ENCODE measurements at regions not wholly inside any gene's neighbourhood (a gene's known extent, or its start where the extent isn't known, plus 50 kb on each side); places are given as distances from the start of the nearest gene placed in this dataset.

GRCh38 chr3:72248869-72249268 lies 463.9 kb upstream of the PROK2 start:
- H3K4me3 ChIP-seq (ENCODE audit: low read depth, low read length): no peak overlapping the region

- H3K4me3 ChIP-seq (ENCODE audit: low read depth, low read length): no peak overlapping the region
Observed at GRCh38 chr3:72248389-72248761, 463.4 kb upstream of the PROK2 start.

DNA sequence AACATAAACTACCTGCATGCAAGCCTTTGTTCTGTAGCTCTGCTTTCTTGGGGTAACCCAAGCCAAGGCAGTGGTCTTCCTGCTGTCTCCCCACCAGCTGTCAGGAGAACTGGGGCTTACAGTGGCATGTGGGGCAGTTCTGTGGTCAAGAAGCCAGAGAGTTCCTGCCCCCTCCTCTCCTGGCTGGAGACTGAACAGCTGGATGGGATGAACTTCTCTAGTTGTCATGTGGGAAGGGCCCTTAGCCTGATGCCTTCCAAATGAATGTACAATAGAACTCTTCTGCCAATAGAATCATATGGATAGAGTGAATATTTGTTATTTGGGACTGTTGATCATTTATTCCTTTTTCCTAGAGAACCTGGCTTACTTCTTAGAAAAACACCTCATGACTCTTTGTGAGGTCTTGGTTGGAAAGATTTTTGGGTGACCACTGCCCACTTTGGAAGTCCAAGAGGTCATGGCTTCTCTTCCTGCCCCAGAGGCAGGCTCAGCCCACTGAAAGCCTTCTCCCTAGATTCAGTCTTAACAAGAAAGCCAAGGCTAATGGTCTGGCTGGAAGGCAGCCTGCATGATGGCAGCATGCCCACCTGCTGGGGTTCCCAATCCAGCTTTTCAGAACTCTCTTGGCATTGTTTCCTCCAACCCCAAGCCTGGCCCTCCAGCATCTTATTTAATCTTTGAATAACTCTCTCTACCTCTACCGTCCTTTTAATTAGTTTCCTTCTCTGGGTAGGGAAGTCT lies 462.9 kb upstream of the PROK2 start:
- no peak overlapping the region for H3K4me3 ChIP-seq (ENCODE audit: low read depth, low read length)

DNA sequence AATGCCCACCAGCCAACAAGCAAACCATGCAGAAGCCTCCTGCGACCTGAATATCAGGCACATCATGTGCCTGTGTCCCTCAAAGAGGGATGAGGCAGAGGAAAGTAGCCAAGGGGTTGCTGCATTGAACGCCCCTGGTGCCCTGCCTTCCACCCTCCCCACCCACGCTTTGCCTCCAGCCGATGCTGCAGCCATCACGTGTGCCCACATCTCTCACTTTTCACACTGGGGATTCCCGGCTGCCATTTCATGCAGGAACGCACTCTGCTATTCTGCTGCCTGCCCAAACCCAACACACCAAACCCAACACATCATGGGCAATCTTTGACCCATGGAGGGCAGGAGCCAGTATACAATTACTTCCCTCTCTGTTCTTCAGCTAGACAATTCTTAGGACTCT lies 462.2 kb upstream of the PROK2 start:
- H3K4me3 ChIP-seq (ENCODE audit: low read depth, low read length): no peak overlapping the region

- no peak overlapping the region for H3K4me3 ChIP-seq (ENCODE audit: low read depth, low read length)
Observed at GRCh38 chr3:72246685-72247084, 461.7 kb upstream of the PROK2 start.

DNA sequence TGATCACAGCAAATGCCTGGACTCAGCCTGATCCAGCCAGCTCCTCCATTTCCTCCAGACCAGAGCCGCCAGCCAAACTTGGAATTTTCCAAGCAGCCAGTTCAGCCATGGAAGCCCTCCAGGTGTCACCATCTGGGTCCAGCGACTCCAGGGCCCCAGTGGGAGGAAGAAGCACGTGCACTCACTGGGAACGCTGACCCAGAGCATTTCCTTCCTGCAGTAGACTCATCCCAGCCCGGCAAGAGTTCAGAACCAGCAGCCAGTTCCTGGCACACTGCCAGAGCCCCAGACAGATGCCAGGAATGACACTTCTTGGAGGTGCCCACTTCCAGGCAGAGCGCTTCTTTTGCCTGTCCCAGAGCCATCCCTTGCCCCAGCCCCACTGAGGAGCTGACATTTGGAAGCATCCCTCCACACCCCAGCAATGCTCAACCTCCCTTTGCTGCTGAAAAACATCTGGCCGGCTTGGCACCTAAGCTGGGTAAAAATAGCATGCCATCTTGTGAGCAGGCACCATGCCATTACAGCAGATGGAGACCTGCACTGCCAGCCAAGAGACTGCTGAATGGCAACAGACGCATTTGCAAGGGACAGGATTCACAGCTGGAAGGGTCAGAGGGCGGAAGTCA lies 460.3 kb upstream of the PROK2 start:
- no peak overlapping the region for H3K4me3 ChIP-seq (ENCODE audit: low read depth, low read length)

GRCh38 chr3:72244396-72244795 lies 459.4 kb upstream of the PROK2 start:
- no peak overlapping the region for H3K4me3 ChIP-seq (ENCODE audit: low read depth, low read length)

DNA sequence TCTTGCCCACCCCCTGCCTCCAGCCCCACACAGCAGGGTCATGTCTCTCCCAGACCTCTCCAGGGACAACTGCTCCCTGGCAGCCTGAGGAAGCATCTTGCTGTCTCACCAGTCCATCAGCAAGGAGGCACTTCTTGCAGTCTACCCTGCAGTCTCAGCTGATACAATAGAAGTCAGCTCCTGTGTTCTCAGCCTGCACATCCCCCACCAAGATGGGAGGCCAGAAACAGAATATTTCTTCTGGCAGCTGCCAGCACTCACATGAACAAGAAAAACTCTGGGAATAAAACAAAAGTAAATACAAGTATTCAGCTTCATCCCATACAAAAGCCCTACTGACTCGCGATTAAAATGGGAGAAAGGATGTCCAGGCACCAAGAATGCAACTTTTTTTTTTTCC lies 457.4 kb upstream of the PROK2 start:
- no peak overlapping the region for H3K4me3 ChIP-seq (ENCODE audit: low read depth, low read length)

- no peak overlapping the region for H3K4me3 ChIP-seq (ENCODE audit: low read depth, low read length)
Observed at GRCh38 chr3:72241525-72241924, 456.6 kb upstream of the PROK2 start.

DNA sequence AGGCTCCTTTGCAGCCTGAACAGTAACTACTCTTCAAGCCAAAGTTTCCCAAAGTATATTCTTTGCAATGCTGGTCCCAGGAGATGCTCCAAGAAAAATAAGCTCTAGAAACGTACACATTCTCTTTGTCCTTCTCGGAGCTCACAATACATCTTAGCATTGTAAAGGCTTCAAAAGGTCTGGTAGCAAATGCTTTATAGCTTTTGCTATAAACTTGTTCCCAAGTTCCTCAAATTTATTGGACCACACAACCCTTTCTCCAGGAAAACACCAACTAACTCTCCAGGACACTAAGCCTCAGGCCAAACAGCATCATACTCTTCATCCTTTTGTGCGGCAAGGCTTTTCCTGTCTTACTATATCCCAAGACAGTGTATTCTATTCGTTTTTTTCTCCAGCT lies 455.6 kb upstream of the PROK2 start:
- no peak overlapping the region for H3K4me3 ChIP-seq (ENCODE audit: low read depth, low read length)

DNA sequence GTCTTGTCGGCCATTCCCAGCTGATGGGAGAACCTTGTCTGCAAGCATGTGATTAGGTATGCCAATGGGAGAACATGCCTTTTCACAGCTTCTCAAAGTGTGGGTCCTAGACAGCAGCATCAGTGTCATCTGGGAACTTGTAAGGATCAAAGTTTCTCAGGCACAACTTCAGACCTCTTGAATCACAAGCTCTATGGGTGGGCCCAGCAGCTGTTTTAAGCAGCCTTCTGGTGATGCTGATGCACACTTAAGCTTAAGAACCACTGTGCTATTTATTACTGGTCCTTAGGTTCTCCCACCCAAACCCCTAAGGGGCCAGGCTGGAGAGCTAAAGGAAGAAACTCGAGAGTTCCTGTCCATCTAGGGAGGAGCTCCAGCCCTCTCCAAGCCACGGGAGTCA lies 453.9 kb upstream of the PROK2 start:
- H3K4me3 ChIP-seq (ENCODE audit: low read depth, low read length): no peak overlapping the region

- H3K4me3 ChIP-seq (ENCODE audit: low read depth, low read length): no peak overlapping the region
Observed at GRCh38 chr3:72238010-72238691, 453.2 kb upstream of the PROK2 start.

DNA sequence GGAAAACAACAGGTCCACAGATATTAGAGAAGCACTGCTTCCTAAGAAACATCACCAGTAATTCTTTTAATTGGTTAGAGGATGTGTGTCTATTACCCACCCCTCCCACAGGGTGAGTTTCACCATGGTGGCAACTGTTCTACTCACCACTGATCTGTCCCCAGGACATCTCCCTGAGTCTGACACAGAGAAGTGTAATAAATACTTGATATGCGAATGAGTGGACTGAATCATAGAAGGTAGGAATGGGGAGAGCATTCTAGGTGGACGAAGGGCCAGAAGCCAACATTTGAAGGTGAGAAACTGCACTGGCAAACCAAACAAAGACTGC lies 452.7 kb upstream of the PROK2 start:
- H3K4me3 ChIP-seq (ENCODE audit: low read depth, low read length): no peak overlapping the region

GRCh38 chr3:72234391-72234790 lies 449.4 kb upstream of the PROK2 start:
- H3K4me3 ChIP-seq (ENCODE audit: low read depth, low read length): no peak overlapping the region

- no peak overlapping the region for H3K4me3 ChIP-seq (ENCODE audit: low read depth, low read length)
Observed at GRCh38 chr3:72233571-72233970, 448.6 kb upstream of the PROK2 start.

GRCh38 chr3:72232777-72233176 lies 447.8 kb upstream of the PROK2 start:
- no peak overlapping the region for H3K4me3 ChIP-seq (ENCODE audit: low read depth, low read length)

- H3K4me3 ChIP-seq (ENCODE audit: low read depth, low read length): no peak overlapping the region
Observed at GRCh38 chr3:72232331-72232730, 447.4 kb upstream of the PROK2 start.

DNA sequence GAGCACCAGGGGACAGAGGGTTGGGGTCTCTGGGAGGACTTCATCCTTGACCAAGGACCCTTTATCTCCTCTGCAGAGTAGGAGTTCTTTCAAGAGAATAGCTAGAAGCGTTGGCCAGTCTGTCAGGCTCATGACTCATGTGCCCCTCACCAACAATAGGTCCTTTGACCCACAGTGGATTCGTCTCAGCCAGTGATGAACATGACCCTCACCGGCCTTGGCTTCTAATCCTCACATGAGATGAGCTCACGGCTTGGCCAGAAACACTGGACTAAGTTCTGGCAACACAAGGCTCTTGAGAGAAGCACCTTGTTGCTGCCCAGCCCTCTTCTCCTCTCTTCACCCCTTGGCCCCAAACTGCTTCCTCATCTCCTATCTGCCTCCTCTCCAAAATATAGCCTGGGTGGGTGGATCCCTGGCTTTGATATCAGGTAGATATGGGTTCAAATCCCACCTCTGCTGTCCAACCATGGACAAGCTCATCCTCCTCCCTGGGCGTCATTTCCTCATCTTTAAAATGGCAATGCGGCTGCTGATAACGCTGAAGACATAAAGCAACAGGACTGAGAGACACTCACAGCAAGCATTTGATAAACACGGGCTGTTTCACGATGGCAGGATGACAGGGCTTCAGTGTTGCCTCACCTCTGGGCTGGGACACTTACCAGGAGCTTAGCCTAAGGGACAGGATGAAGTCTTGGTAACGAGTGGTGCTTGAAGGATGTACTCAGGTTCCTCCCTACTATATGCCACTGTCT lies 446.7 kb upstream of the PROK2 start:
- no peak overlapping the region for H3K4me3 ChIP-seq (ENCODE audit: low read depth, low read length)

- H3K4me3 ChIP-seq (ENCODE audit: low read depth, low read length): no peak overlapping the region
Observed at GRCh38 chr3:72230774-72231379, 445.9 kb upstream of the PROK2 start.

DNA sequence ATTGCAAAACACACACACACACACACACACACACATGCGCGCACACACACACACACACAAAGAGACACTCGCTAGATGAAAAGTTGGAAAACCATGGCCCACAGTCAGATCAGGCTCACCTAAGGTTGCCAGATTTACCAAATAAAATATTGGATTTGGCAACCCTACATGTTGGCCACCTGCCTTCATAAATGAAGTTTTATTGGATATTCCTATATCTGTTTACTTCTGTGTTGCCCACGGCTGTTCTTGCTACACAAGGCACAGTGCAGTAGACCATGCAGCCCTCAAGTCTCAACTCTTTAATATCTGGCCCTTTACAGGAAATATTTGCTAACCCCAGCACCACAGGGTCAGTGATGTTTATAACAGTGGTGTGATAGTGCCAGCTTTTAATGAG lies 445.0 kb upstream of the PROK2 start:
- no peak overlapping the region for H3K4me3 ChIP-seq (ENCODE audit: low read depth, low read length)

GRCh38 chr3:72227486-72228070 lies 442.6 kb upstream of the PROK2 start:
- no peak overlapping the region for H3K4me3 ChIP-seq (ENCODE audit: low read depth, low read length)

Data from iPS-11a (cell line).